ENCODE measurements at regions not wholly inside any gene's neighbourhood (a gene's known extent, or its start where the extent isn't known, plus 50 kb on each side); places are given as distances from the start of the nearest gene placed in this dataset.
"Not testable (repeated sequence)": the region's sequence is repeated elsewhere in the genome, so short reads cannot be mapped to it uniquely, and the experiment has no call there.

DNA sequence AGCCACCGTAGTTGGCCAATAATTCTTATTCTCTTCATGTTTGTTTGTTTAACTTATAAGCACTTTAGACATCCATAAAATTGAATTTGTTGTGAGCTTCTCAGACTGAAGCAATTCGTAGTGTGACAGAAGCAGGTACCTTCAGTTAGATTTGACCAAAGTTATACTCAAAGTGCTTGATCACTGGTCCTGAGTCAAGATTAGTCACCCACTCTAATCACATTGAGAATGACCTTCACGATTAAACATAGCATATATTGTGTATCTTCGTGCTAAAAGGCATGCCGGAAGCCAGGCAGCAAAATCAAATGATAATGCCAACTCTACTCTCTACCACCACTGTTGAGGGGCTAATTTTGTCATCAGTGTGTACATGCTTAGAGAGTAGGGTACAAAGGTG, 763.7 kb upstream of the MBL2 start:
- DNase-seq (ENCODE audit: low read depth, low spot score), result no peak

GRCh38 chr10:53534428-53534827, 761.8 kb upstream of the MBL2 start:
- DNase-seq (ENCODE audit: low read depth, low spot score), result no peak

DNA sequence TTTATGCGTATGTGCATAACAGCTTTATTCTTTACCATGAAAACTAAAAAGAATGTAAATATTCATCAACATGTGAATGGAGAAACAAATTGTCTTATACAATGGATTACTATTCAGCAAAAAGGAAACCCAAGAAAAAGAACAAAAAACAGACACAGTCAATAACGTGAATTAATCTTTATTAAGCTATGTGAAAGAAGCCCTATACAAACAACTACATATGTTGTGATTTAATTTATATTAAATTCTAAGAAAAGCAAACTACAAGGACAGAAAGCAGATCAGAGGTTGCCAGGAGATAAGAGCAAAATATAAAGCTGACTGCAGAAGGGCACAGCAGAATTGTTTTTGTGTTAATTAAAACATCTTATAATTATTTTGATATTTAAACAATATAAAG, 756.4 kb upstream of the MBL2 start:
- no peak for DNase-seq (ENCODE audit: low read depth, low spot score)

- DNase-seq (ENCODE audit: low read depth, low spot score), result no peak
Observed at GRCh38 chr10:53521046-53521445, 748.5 kb upstream of the MBL2 start.

GRCh38 chr10:53508197-53508596, 735.6 kb upstream of the MBL2 start:
- DNase-seq (ENCODE audit: low read depth, low spot score), result no peak

DNA sequence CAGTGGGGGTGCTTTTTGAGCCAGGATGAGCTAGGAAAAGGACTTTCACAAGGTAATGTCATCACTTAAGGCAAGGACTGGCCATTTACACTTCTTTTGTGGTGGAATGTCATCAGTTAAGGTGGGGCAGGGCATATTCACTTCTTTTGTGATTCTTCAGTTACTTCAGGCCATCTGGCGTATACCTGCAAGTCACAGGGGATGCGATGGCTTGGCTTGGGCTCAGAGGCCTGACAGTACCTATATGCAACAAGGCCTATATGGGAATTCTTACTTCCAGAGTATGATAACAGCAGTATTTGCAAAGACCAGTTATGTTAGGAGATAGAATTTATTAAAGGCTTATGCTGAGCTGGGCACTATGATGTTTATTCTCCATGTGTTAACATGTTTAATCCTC, 731.9 kb upstream of the MBL2 start:
- not testable (repeated sequence) for DNase-seq (ENCODE audit: low read depth, low spot score)

DNA sequence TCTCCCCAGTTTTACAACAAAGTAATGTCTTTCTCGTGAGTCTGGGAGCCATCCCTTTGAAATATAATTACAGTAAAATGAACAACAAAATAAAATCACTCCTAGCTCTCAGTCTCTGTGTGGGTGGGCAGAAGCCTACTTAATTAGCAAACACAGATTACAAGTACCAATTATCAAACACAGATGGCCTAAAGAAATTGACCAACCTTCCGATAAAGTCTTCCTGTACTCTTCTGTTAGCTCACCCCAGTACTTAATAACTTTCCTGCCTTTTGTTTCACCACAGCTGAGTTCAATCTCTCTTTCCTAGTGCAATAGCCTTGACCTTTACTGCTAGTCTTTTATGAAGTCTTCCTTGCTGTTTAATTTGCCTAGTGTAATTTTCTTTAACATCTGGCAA, 719.2 kb upstream of the MBL2 start:
- no peak for DNase-seq (ENCODE audit: low read depth, low spot score)

GRCh38 chr10:53490553-53490952, 718.0 kb upstream of the MBL2 start:
- no peak for DNase-seq (ENCODE audit: low read depth, low spot score)

DNA sequence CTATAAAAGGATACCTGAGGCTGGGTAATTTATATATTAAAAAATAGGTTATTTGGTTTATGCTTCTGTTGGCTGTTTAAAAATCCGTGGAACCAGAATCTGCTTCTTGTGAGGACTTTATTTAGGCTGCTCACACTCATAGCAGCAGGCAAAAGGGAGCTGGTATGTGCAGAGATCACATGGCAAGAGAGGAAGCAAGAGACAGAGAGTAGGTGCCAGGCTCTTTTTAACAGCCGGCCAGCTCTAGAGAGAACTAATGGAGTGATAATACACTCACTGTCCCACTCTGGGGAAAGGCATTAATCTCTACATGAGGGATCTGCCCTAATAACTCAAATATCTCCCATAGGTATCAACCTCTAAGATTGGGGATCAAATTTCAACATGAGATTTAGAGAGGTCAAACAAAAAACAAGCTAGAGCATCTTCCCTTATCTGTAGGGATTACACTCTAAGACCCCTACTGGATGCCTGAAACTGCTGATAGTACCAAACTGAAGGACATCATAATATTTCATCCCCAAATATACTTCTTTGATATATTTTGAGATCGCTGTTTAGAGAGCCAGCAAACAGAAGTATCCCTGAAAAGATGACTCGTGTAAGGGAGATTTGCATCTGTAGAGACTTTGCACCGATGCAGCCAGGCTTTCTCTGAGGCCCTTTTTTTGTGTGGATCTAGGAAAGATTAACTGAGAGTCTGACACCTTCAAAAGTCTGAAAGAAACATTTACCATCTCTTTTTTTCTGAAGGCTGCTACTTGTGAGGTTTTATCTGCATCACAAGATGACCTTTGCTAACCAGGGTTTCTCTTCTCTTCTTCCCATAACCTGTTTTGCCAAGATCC, 717.0 kb upstream of the MBL2 start:
- DNase-seq (ENCODE audit: low read depth, low spot score), result no peak

- no peak for DNase-seq (ENCODE audit: low read depth, low spot score)
Observed at GRCh38 chr10:53487019-53487983, 714.7 kb upstream of the MBL2 start.

GRCh38 chr10:53485422-53485821, 712.8 kb upstream of the MBL2 start:
- DNase-seq (ENCODE audit: low read depth, low spot score), result not testable (repeated sequence)

- DNase-seq (ENCODE audit: low read depth, low spot score), result no peak
Observed at GRCh38 chr10:53479365-53479764, 706.8 kb upstream of the MBL2 start.

DNA sequence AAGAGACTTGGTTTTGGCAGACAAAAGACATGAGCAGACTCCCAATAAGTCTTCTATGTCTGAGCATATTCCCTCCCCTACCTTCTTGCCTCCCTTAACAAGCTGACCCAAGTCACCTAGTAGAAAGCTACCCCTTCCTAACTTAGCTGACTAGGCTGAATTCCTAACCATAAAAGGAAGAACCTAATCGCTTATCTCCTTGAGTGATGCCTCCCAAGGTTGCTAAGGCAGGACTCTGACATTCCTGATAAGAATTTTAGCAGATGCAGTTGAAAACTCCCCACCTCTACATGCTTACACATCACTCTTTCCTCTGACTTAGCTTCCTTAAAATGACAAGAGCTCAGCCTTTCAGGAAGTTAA, 704.7 kb upstream of the MBL2 start:
- DNase-seq (ENCODE audit: low read depth, low spot score), result no peak

GRCh38 chr10:53476650-53477312, 704.2 kb upstream of the MBL2 start:
- no peak for DNase-seq (ENCODE audit: low read depth, low spot score)

DNA sequence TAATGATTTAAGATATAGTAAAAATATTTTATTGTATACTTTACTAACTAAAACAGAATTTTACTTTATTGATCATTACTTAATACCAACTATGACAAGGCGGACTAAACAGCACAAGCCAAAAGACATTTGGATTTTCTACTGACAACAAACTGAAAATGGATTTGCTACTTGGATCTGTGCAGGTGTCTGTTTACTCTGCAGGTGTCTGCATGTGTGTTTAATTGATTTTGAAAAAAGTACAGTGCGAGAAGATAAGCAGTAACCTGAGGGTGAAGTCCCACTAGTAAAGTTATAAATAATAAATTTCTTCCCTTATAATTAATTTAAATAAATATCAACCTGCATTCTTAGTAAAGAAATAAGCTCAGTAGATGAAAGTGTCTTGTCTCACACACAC, 696.8 kb upstream of the MBL2 start:
- DNase-seq (ENCODE audit: low read depth, low spot score), result no peak

DNA sequence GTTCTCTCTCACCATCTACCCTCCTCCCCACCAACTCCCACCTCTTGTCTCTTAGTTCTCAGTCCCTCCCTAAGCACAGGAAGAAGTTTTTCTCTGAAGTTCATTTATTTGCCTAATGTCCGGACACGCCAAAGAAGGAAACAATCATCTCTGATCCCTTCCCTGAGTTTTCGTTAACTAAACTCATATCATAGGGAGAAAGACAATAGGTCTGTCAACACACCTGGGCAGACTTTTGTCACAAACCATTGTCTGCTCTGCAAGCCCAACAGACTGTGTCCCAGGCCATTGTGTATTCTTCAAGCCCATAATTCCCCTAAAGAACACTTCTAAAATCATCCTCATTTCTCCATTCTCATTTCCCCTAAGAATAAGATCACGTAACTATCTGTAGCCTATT, 691.0 kb upstream of the MBL2 start:
- no peak for DNase-seq (ENCODE audit: low read depth, low spot score)

DNA sequence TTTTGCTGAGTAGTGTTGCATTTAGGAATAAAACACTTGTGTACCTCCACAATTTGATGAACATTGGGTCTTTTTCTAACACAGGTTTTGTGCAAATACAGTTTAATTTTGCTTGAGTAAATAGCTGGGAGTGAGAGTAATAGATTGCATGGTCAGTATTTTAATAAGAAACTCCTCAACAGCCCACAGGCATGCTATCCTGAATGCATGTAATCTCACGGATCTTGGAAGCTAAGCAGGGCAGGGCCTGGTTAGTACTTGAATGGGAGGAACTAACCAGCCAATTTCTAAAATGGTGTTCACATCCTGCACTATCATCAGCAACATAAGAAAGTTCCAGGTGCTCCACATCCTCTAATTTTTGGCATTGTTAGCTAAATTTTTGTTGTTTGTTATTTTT, 685.4 kb upstream of the MBL2 start:
- DNase-seq (ENCODE audit: low read depth, low spot score), result no peak

DNA sequence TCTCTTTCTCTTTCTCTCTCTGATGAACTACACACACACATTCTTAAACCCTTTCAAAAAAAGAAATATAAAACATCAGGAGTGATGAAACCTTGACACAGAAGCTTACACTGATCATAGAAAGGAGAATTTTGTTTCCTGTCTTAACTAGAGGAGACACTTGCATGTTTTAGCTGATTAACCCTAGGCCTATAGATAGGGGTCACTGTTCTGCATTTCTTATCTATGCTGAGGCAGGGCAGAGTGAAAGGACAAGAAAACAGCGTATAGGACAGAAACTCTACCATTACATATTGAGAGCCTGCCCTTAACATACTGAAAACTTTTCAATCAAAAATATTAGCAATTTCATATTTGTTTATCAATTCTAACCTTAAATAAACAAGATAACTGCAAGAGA, 680.6 kb upstream of the MBL2 start:
- no peak for DNase-seq (ENCODE audit: low read depth, low spot score)

- DNase-seq (ENCODE audit: low read depth, low spot score), result no peak
Observed at GRCh38 chr10:53447576-53447975, 675.0 kb upstream of the MBL2 start.

GRCh38 chr10:53441843-53442242, 669.3 kb upstream of the MBL2 start:
- no peak for DNase-seq (ENCODE audit: low read depth, low spot score)

DNA sequence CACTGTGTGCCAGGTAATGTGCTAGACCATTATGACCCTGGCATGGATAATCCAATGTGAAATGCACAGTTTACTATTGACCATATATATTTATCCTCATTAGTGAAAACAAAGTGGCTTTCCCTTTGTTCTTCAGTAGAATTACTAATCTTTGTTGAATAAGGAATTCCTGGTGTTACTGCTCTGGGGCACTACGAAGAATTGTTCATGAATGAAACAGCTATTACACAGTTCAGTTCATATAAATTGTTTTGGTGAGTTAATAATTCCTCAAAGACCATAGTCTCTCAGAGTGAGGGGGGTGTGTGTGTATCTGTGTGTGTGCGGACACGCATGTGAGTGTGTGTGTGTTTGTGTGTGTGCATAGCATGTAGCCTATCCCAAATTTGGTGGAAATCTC, 668.0 kb upstream of the MBL2 start:
- DNase-seq (ENCODE audit: low read depth, low spot score), result no peak

GRCh38 chr10:53439075-53439474, 666.5 kb upstream of the MBL2 start:
- not testable (repeated sequence) for DNase-seq (ENCODE audit: low read depth, low spot score)

Measured in smooth muscle cell of the brain vasculature (primary cell).